ENCODE measurements at regions not wholly inside any gene's neighbourhood (a gene's known extent, or its start where the extent isn't known, plus 50 kb on each side); places are given as distances from the start of the nearest gene placed in this dataset.

- intact Hi-C loops (cut with micrococcal nuclease) = no loop called here
- H3K4me3 Mint-ChIP-seq = no peak overlapping the region
Observed at GRCh38 chr2:12110481-12110880, 364.0 kb downstream of the LPIN1 start.

GRCh38 chr2:12113412-12113811, 367.0 kb downstream of the LPIN1 start:
- ATAC-seq (ENCODE audit: low read depth) (no peak), DNase-seq (no peak)
- Mint-ChIP-seq H3K27me3 (no peaks in the 10 kb centered on the region), H3K4me3 (no peak overlapping the region), H3K27ac (no peak overlapping the region), H3K9me3 (no peaks in the 10 kb centered on the region), H3K4me1 (peaks cover 83% of the 10 kb centered on the region), H3K36me3 (ENCODE audit: low read depth) (no peaks in the 10 kb centered on the region)
- CTCF ChIA-PET = no interaction called here
- POLR2A ChIA-PET = interaction anchor here (0.5 kb wide), 1 partner anchor 65 kb away, joined by 7 read pairs; no protein-coding TSS in a partner anchor
- intact Hi-C loops (cut with micrococcal nuclease) = no loop called here
- no peak for TF ChIP-seq CTCF (IDR thresholded peaks at IDR 0.05)

More at GRCh38 chr2:12110481-12110880, 364.0 kb downstream of the LPIN1 start:
- ChIA-PET POLR2A (no interaction called here), CTCF (no interaction called here)
- TF ChIP-seq CTCF (IDR thresholded peaks at IDR 0.05) = no peak
- no peaks in the 10 kb centered on the region for H3K9me3 Mint-ChIP-seq
- H3K36me3 Mint-ChIP-seq (ENCODE audit: low read depth) = no peaks in the 10 kb centered on the region
- ATAC-seq (ENCODE audit: low read depth) (no peak), DNase-seq (no peak)
- H3K4me1 Mint-ChIP-seq = peaks cover 67% of the 10 kb centered on the region
- H3K27ac Mint-ChIP-seq = no peak overlapping the region
- H3K27me3 Mint-ChIP-seq = no peaks in the 10 kb centered on the region

- H3K27ac Mint-ChIP-seq = no peak overlapping the region
- no peak for TF ChIP-seq CTCF (IDR thresholded peaks at IDR 0.05)
- peaks cover 77% of the 10 kb centered on the region for H3K4me1 Mint-ChIP-seq
- ChIA-PET POLR2A (interaction anchor here (1.1 to 1.5 kb wide), 2 partner anchors 13 to 70 kb away, joined by 3 to 4 read pairs; no protein-coding TSS in a partner anchor), CTCF (no interaction called here)
- H3K36me3 Mint-ChIP-seq (ENCODE audit: low read depth) = no peaks in the 10 kb centered on the region
- no peaks in the 10 kb centered on the region for H3K9me3 Mint-ChIP-seq
- no peak overlapping the region for H3K4me3 Mint-ChIP-seq
- intact Hi-C loops (cut with micrococcal nuclease) = loop anchor here (5.0 kb wide), 3 partner anchors 83 to 602 kb away; partner anchors contain the start of gene TRIB2
- ATAC-seq (ENCODE audit: low read depth) (no peak), DNase-seq (no peak)
- no peaks in the 10 kb centered on the region for H3K27me3 Mint-ChIP-seq
Observed at GRCh38 chr2:12114816-12115215, 368.4 kb downstream of the LPIN1 start.

GRCh38 chr2:12116228-12116750, 369.9 kb downstream of the LPIN1 start:
- H3K4me3 Mint-ChIP-seq = peak overlapping the region; percentile 51
- H3K27ac Mint-ChIP-seq = peak overlapping the region; percentile 78
- intact Hi-C loops (cut with micrococcal nuclease) = loop anchor here (2.0 to 5.0 kb wide), 4 partner anchors 13 to 601 kb away; partner anchors contain the start of gene TRIB2
- CTCF ChIA-PET = no interaction called here
- POLR2A ChIA-PET = interaction anchor here (1.5 kb wide), 1 partner anchor 12 kb away, joined by 4 read pairs; no protein-coding TSS in a partner anchor
- ATAC-seq (ENCODE audit: low read depth) (peak; percentile 73), DNase-seq (no peak)
- no peaks in the 10 kb centered on the region for H3K36me3 Mint-ChIP-seq (ENCODE audit: low read depth)
- no peak for TF ChIP-seq CTCF (IDR thresholded peaks at IDR 0.05)
- no peaks in the 10 kb centered on the region for H3K9me3 Mint-ChIP-seq
- no peaks in the 10 kb centered on the region for H3K27me3 Mint-ChIP-seq
- peaks cover 63% of the 10 kb centered on the region for H3K4me1 Mint-ChIP-seq

DNA sequence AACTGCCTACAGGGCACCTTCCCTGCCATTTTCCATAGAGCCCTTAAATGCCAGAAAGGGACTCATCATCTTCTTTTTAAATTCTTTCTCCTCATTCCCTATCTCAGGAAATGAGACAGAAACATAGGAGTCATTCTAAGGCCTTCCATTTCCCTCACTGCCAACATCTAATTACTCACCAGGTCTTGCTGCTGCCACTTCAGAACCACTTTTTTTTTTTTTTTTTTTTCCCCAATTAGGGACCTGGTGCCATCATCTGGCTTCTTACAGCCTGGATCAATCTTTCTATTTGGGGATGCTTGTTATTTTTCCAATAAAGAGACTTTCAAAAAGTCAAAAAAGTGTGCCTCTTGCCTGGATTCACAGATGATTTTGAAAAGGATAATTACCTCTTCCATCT, 373.4 kb downstream of the LPIN1 start:
- intact Hi-C loops (cut with micrococcal nuclease) = loop anchor here (5.0 kb wide), 3 partner anchors 88 to 597 kb away; partner anchors contain the start of gene TRIB2
- H3K9me3 Mint-ChIP-seq = no peaks in the 10 kb centered on the region
- CTCF ChIA-PET = no interaction called here

More for the DNA sequence above, 373.4 kb downstream of the LPIN1 start:
- POLR2A ChIA-PET = interaction anchor here (0.6 to 0.8 kb wide), 4 partner anchors 17 to 520 kb away, joined by 3 to 5 read pairs (median 4); no protein-coding TSS in a partner anchor
- ATAC-seq (ENCODE audit: low read depth) (no peak), DNase-seq (no peak)
- Mint-ChIP-seq H3K4me1 (peaks cover 35% of the 10 kb centered on the region), H3K36me3 (ENCODE audit: low read depth) (no peaks in the 10 kb centered on the region), H3K4me3 (no peak overlapping the region), H3K27ac (no peak overlapping the region), H3K27me3 (no peaks in the 10 kb centered on the region)
- TF ChIP-seq CTCF (IDR thresholded peaks at IDR 0.05) = no peak
